ENCODE measurements at regions not wholly inside any gene's neighbourhood (a gene's known extent, or its start where the extent isn't known, plus 50 kb on each side); places are given as distances from the start of the nearest gene placed in this dataset.
A peak's percentile ranks its signal among the peaks of the same experiment; 100 is the strongest.

DNA sequence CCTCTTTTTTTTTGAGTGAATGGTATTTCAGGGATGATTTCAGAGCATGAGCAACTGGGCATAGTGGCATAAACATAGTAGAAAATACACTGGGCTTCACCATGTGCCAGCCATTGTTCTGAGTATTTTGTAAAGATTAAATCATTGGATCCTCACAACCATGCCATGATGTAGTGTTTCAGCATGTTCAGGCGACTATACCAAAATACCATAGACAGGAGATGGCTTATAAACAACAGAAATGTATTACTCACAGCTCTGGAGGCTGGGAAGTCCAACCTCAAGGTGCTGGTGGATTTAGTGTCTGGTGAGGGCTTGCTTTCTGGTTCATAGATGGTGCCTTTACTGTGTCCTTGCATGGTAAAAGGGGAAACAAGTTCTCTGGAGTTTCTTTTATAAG lies 101.5 kb upstream of the KL start:
- DNase-seq, result no peak

GRCh38 chr13:32917504-32917903 lies 98.7 kb upstream of the KL start:
- peak; percentile 3 to 45 (median 11) for DNase-seq

DNA sequence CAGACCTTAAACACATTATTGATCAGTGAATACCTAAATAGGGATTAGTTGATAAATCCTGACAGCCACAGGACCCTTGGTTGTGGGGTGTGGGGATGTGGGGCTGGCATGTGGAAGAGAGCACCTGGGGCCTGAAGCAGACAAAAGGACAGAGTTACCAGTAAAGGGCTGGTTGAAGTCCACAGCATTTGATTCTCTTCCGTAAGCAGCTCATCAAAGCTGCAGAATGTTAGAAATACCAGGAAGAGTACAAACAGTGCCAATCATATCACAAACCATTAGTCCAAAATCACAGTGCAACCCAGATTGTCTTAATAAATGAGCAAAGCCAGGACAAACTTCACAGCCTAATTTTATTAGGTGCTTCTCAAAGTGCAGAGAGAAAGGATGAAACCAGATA lies 92.5 kb upstream of the KL start:
- DNase-seq, result no peak

- DNase-seq, result no peak
Observed at GRCh38 chr13:32924886-32925285, 91.3 kb upstream of the KL start.

GRCh38 chr13:32925506-32925905 lies 90.7 kb upstream of the KL start:
- no peak for DNase-seq

GRCh38 chr13:32932376-32932775 lies 83.8 kb upstream of the KL start:
- no peak for DNase-seq

DNA sequence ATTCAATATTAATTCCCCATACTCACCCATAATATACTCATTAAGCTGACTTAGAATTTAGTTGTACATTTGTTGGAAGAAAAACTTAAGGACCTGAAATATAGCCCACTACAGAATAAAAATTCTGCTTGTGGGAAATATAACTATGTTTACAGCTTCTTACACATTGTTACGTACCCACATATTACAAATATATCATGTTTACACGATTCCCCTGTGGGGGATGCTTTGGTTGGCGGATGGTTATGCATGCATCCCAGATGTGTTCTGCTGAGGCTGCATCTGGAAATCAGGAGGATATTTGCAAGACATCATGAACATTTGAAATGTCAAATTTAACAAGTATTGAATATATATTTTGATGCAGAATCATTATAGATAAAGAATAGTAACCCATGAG lies 79.5 kb upstream of the KL start:
- DNase-seq, result no peak

DNA sequence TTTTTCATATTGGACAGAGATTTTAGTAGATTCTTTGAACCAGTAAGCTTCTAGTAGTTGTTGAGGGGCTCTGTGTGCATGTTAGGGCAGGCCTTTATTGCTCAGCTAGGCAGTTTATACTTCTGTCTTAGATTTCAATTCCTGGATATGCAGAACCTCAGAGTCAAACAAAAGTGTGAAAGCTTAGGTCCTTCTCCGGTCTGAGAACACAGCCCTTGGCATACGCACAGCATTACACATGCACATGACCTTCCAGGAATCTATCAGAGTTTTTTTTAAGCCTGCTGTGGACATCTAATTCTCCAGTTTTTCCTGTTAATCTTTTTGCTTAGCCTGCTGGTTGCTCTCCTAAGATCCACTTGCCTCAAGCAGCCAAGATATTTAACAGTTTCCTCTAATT lies 77.9 kb upstream of the KL start:
- no peak for DNase-seq

DNA sequence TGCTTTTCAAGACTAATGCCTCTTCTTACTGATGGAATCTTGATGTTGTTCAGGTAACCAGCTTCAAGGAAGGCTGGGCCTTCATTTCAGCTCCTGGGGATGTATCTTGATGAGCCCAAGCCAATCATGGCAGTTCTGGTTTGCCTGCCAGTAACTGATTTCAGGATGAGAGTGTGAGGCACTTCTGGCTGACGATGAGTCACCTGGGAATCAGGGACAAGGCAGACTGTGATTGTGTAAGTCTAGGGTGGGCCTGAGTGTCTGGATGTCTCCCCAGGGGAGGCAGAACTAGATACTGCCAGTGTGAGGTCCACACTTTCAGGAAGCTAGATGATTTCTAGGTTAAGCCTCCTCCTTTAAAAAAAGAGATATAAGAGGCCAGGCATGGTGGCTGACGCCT lies 77.3 kb upstream of the KL start:
- no peak for DNase-seq

DNA sequence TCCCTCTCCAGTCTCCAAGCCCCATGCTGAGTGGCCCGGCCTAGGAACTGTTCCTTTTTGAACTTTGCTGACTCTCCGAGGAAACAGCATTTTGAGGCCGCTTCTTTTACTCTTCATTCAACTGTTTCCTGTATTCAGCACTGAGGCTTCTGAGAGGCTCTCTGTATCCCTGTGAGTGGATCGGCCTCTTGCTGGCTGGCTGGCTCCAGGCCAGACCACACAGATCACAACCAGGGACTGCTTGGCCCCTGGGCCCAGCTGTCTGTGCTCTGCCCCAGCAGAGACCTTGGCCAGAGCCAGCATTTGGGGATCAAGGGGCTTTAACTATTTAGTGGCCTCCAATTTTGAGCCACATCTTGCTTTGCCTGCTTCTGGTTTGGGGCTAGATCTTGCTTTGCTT lies 75.6 kb upstream of the KL start:
- DNase-seq, result no peak

DNA sequence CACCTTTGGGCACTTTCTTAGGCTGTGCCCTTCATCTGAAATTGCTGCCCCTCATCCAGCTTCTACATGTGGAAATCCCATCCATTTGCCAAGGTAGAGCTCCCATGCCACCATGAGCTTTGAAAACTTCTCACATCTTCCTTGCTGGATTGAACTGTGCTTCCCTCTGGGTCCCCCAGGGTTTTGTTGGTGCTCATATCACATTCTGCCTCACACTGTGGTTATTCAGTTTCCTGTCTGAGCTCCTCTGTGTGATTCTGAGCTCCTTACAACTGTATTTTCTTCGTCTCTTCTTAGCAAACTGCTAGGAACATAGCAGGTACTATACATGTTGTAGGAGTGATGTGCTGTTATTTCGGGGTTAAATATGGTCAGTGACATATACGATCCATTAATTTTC lies 74.9 kb upstream of the KL start:
- DNase-seq, result no peak

DNA sequence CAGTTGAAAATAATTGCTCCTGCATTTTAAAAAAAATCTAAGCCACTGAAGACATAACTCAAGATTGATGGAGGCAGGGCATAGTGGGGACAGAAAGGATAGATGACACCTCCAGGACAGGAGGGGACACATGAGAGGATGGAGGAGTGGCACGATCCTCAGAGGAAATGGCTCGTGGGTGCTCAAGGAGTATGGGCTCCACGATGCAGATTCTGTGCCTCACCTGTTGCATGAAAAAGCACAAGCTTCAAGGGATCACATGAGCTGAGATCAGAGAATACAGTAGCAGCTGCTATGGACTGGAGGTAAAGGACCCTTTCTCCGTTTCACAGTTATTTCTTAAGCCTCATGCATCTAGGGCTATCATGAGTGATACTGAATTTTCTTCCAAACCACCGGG lies 69.7 kb upstream of the KL start:
- no peak for DNase-seq

- DNase-seq, result no peak
Observed at GRCh38 chr13:32947411-32948276, 68.6 kb upstream of the KL start.

GRCh38 chr13:32949820-32950219 lies 66.4 kb upstream of the KL start:
- DNase-seq, result no peak

DNA sequence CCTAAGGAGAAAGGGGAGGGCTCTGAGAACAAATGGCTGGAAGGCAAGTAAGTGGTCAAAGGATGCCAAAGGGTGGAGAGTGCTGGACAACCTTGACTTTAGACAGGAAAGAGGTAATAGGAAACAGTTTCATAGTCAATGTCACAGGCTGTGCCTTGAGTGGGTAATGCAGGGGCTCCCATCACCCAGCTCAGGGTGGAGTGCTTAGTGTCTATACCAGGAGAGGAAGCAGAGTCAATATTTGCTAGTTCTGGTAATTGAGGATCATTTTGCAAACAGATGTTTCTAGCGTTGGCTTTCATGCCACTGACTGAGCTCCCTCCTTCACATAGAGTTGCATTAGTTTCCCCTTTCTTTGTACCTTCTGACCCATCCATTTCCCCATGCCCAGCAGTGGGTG lies 64.6 kb upstream of the KL start:
- no peak for DNase-seq

GRCh38 chr13:32955881-32956594 lies 60.2 kb upstream of the KL start:
- no peak for DNase-seq

DNA sequence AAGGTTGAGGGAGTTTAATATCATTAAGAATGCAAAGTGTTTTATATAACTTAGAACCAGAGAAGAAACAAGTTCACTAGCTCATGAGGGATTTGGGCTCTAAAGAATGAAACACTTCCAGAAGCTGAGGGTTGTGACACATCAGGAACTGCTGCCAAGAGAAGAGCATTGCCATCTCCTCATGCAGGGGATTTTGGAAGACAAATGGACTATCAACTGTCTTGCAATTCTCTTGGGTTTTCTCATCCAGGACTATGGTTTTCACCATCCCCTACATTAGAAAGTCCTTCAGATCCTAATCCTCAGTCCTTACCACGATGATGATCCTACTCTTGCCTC lies 59.7 kb upstream of the KL start:
- DNase-seq, result no peak

DNA sequence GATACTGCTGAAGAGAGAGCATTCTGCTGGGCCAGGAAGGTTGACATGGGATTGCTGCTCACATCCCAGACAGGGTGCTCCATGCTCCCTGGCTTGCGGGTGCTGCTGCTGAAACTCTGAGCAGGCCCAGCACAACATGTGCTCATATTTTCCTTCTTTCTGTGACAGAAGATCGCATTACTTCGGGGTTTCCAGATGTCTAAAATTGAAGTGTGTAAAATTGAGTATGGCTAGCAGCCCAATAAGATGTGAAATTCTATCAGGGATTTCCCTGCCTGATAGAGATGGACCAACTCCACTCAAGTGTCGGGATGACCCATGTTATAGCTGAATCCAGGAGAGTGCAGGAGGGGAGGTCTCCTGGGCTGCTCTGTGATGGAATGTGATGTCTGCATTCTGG lies 55.6 kb upstream of the KL start:
- DNase-seq, result no peak

DNA sequence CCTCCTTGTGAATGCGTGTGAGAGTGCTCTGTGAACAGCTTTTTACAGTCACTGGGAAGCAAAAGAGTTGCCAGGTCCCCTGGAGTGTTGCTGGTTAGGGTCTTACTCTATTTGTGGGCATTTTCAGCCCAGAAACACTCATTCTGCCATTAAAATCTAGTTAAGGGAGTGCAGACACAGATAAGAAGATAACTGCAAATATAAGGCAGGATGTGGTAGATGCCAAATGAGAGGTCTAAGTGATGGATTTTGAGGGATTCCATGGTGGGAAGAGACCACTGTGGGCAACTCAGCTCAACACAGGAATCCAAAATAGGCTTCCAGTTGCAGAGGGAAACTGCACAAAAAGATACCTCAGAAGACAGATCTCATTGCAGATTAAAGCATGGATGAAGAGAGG lies 54.5 kb upstream of the KL start:
- DNase-seq, result no peak

GRCh38 chr13:32962342-32962741 lies 53.9 kb upstream of the KL start:
- DNase-seq, result no peak

DNA sequence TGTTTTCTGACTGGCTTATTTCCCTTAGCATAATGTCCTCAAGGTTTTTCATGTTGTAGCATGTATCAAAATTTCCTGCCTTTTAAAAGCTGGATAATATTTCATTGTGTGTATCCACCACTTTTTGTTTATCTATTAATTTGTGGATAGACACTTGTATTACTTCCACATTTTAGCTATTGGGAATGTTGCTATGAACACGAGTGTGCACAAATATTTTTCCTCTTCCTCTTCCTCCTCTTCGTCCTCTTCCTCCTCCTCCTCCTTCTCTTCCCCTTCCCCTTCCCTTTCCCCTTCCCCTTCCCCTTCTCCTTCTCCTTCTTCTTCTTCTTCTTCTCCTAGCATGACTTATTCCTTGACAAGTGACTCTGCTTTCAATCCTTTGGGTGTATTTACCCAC lies 51.2 kb upstream of the KL start:
- DNase-seq, result no peak
